OCI-LY7 (cell line): ENCODE measurements at regions not wholly inside any gene's neighbourhood (a gene's known extent, or its start where the extent isn't known, plus 50 kb on each side); places are given as distances from the start of the nearest gene placed in this dataset.
"Not testable (repeated sequence)": the region's sequence is repeated elsewhere in the genome, so short reads cannot be mapped to it uniquely, and the experiment has no call there.

Source experiments
- BruUV-seq: library from RNA; stranded (reverse); fragments of 400-500 nt; replicated peaks from 2 replicates; lab custom pipeline; 2021; lab: Mats Ljungman, UMichigan
- CTCF ChIA-PET: fragments of 300-600 bp; sonication (Branson Sonifier 250); formaldehyde crosslinking; loops from one replicate; lab custom pipeline; 2022; ENCODE audit warnings: antibody characterized with exemption; ENCODE audit not compliant: unreplicated experiment; lab: Charles Lee
- POLR2A ChIA-PET: fragments of 300-600 bp; sonication (Branson Sonifier 250); formaldehyde crosslinking; loops from one replicate; lab custom pipeline; 2022; ENCODE audit warnings: antibody characterized with exemption; lab: Charles Lee
- DNase-seq: peaks from one replicate; pipeline ENCODE4 v3.0.0-alpha.2; 2015; ENCODE audit warnings: low spot score
- H2AFZ ChIP-seq: fragments of 200-600 bp; sonication (generic), shearing (Covaris generic); 2 replicates; pipeline ENCODE4 v1.6.1; 2014; ENCODE audit warnings: mild to moderate bottlenecking, antibody characterized with exemption, low read length, moderate library complexity
- H3K27ac ChIP-seq: fragments of 200-600 bp; sonication (generic); 2 replicates; pipeline ENCODE4 v1.5.1; 2014; ENCODE audit warnings: mixed run types, low read depth, mild to moderate bottlenecking, moderate library complexity, low read length, inconsistent platforms; ENCODE audit not compliant: poor library complexity, severe bottlenecking
- H3K36me3 ChIP-seq: fragments of 200-600 bp; sonication (generic); 2 replicates; pipeline ENCODE4 v1.6.1; 2014; ENCODE audit warnings: mild to moderate bottlenecking, antibody characterized with exemption, low read length, moderate library complexity, mixed read lengths; ENCODE audit not compliant: insufficient read depth
- H3K4me1 ChIP-seq: fragments of 200-600 bp; sonication (generic); 2 replicates; pipeline ENCODE4 v1.5.1; 2014; ENCODE audit warnings: mild to moderate bottlenecking, low read length; ENCODE audit not compliant: insufficient read depth, poor library complexity, severe bottlenecking
- H3K4me2 ChIP-seq: fragments of 200-600 bp; sonication (generic); 2 replicates; pipeline ENCODE4 v1.6.1; 2014; ENCODE audit warnings: mild to moderate bottlenecking, low read length
- H3K4me3 ChIP-seq: fragments of 200-600 bp; sonication (generic); 2 replicates; pipeline ENCODE4 v1.5.1; 2014; ENCODE audit warnings: mild to moderate bottlenecking, low read depth, low read length; ENCODE audit not compliant: poor library complexity, severe bottlenecking
- H3K79me2 ChIP-seq: fragments of 200-600 bp; sonication (generic); 2 replicates; pipeline ENCODE4 v1.6.1; 2016; ENCODE audit warnings: low read depth, mild to moderate bottlenecking, low read length, moderate library complexity, mixed read lengths; ENCODE audit not compliant: insufficient read depth
- H3K9me2 ChIP-seq: fragments of 200-600 bp; sonication (generic); 2 replicates; pipeline ENCODE4 v1.6.1; 2016; ENCODE audit warnings: mild to moderate bottlenecking, low read length, mixed read lengths; ENCODE audit not compliant: insufficient read depth
- H3K9me3 ChIP-seq: fragments of 200-600 bp; sonication (generic); 2 replicates; pipeline ENCODE4 v1.6.1; 2014; ENCODE audit warnings: mild to moderate bottlenecking, mixed run types, low read length, mixed read lengths
- H4K20me1 ChIP-seq: fragments of 200-600 bp; sonication (generic); 2 replicates; pipeline ENCODE4 v1.6.1; 2014; ENCODE audit warnings: mild to moderate bottlenecking, antibody characterized with exemption, low read length, moderate library complexity, mixed read lengths; ENCODE audit not compliant: insufficient read depth
- CTCF ChIP-seq: fragments of 200-600 bp; sonication (generic); conservative IDR thresholded peaks from 2 replicates; pipeline ENCODE4 v1.5.1; 2014; ENCODE audit warnings: mild to moderate bottlenecking, antibody characterized with exemption, low read length, moderate library complexity, mixed read lengths
- EZH2phosphoT487 ChIP-seq: fragments of 200-600 bp; sonication (generic); IDR thresholded peaks from 2 replicates; pipeline ENCODE4 v1.6.1; 2018; ENCODE audit warnings: low read depth, borderline replicate concordance, mild to moderate bottlenecking, mixed run types, antibody characterized with exemption, low read length, moderate library complexity, mixed read lengths
- intact Hi-C: fragments of 100-400 bp; cut with micrococcal nuclease; formaldehyde crosslinking; loops from one replicate; pipeline ENCODE4 v1.10.0; 2022; ENCODE audit not compliant: unreplicated experiment

DNA sequence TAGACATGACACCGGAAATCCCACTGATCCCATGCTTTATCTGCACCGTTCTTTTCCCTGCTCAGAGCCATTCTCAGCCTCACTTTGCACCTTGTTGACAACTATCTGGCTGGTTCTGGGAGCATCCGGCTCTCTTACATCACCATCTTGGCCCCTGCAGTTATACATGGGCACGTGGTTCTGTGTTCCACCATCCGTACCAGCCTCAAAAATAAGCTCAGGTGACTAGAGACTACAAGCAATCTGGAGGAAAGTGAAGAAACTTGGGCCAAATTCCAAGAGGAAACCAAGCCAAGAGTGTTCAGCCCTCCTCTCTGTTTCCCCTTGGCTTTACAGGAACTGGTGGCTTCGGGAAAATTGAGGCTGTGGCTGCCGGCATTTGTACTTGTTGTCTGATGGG lies 244.6 kb upstream of the ACVR2A start:
- H3K4me2 ChIP-seq = no peak overlapping the region
- H3K9me3 ChIP-seq = no peaks in the 10 kb centered on the region
- no peak overlapping the region for H3K4me3 ChIP-seq
- H3K27ac ChIP-seq = no peak overlapping the region
- CTCF ChIA-PET = no interaction called here
- no peaks in the 10 kb centered on the region for H3K4me1 ChIP-seq
- TF ChIP-seq CTCF = no peak
- no peak for TF ChIP-seq EZH2phosphoT487
- H3K79me2 ChIP-seq = no peaks in the 10 kb centered on the region
- no peak for DNase-seq
- no peaks in the 10 kb centered on the region for H3K36me3 ChIP-seq
- H2AFZ ChIP-seq = no peak overlapping the region
- no peaks in the 10 kb centered on the region for H3K9me2 ChIP-seq
- no TSS peak for BruUV-seq
- H4K20me1 ChIP-seq = no peaks in the 10 kb centered on the region
- intact Hi-C loops = no loop called here
- POLR2A ChIA-PET = interaction anchor here (0.6 kb wide), 1 partner anchor 228 kb away, joined by 3 read pairs; no protein-coding TSS in a partner anchor

- H3K9me2 ChIP-seq = no peaks in the 10 kb centered on the region
- ChIA-PET POLR2A (no interaction called here), CTCF (no interaction called here)
- no peaks in the 10 kb centered on the region for H3K4me1 ChIP-seq
- no peak for DNase-seq
- H3K27ac ChIP-seq = no peak overlapping the region
- H3K36me3 ChIP-seq = no peaks in the 10 kb centered on the region
- no TSS peak for BruUV-seq
- H3K4me3 ChIP-seq = no peak overlapping the region
- H4K20me1 ChIP-seq = no peaks in the 10 kb centered on the region
- TF ChIP-seq CTCF (no peak), EZH2phosphoT487 (no peak)
- H3K9me3 ChIP-seq = no peaks in the 10 kb centered on the region
- intact Hi-C loops = no loop called here
- H3K4me2 ChIP-seq = no peak overlapping the region
- H2AFZ ChIP-seq = no peak overlapping the region
- H3K79me2 ChIP-seq = no peaks in the 10 kb centered on the region
Measured at GRCh38 chr2:147595200-147595599, 249.6 kb upstream of the ACVR2A start.

- Histone ChIP-seq H3K4me1 (no peaks in the 10 kb centered on the region), H3K4me2 (no peak overlapping the region), H3K4me3 (no peak overlapping the region), H3K36me3 (no peaks in the 10 kb centered on the region), H2AFZ (no peak overlapping the region), H3K79me2 (no peaks in the 10 kb centered on the region), H3K27ac (no peak overlapping the region), H3K9me2 (no peaks in the 10 kb centered on the region), H3K9me3 (no peaks in the 10 kb centered on the region), H4K20me1 (no peaks in the 10 kb centered on the region)
- DNase-seq = no peak
- TF ChIP-seq EZH2phosphoT487 = no peak
- no peak for TF ChIP-seq CTCF
- intact Hi-C loops = no loop called here
- CTCF ChIA-PET = no interaction called here
- BruUV-seq = no TSS peak
- POLR2A ChIA-PET = no interaction called here
Measured at GRCh38 chr2:147594038-147594437, 250.8 kb upstream of the ACVR2A start.

GRCh38 chr2:147592784-147593183 lies 252.0 kb upstream of the ACVR2A start:
- H3K9me2 ChIP-seq, H3K4me2 ChIP-seq, H3K4me1 ChIP-seq, H3K27ac ChIP-seq, H3K79me2 ChIP-seq, H2AFZ ChIP-seq, CTCF ChIA-PET, H3K4me3 ChIP-seq, H3K36me3 ChIP-seq, DNase-seq, H3K9me3 ChIP-seq, H4K20me1 ChIP-seq, BruUV-seq: not testable (repeated sequence)
- intact Hi-C loops = loop anchor here (1.0 kb wide), 1 partner anchor 21 kb away; no protein-coding TSS in a partner anchor
- POLR2A ChIA-PET = interaction anchor here (0.6 kb wide), 1 partner anchor 83 kb away, joined by 3 read pairs; no protein-coding TSS in a partner anchor
